ENCODE measurements at regions not wholly inside any gene's neighbourhood (a gene's known extent, or its start where the extent isn't known, plus 50 kb on each side); places are given as distances from the start of the nearest gene placed in this dataset.

GRCh38 chr2:22656426-22656825 lies 728.6 kb upstream of the KLHL29 start:
- no peak for TF ChIP-seq CTCF (IDR thresholded peaks at IDR 0.05)
- no peak for TF ChIP-seq POLR2AphosphoS5 (IDR thresholded peaks at IDR 0.05)
- no peak for TF ChIP-seq POLR2A (IDR thresholded peaks at IDR 0.05)
